ENCODE measurements at regions not wholly inside any gene's neighbourhood (a gene's known extent, or its start where the extent isn't known, plus 50 kb on each side); places are given as distances from the start of the nearest gene placed in this dataset.

GRCh38 chr4:54941994-54942552, 183.3 kb downstream of the KDR start:
- peaks cover 12% of the 10 kb centered on the region for H3K4me1 ChIP-seq
- no peak for TF ChIP-seq CTCF (IDR thresholded peaks at IDR 0.05)
- no peaks in the 10 kb centered on the region for H3K27me3 ChIP-seq (ENCODE audit: low read depth)
- DNase-seq (no peak), ATAC-seq (peak in 1 of 2 donors; percentile 29)
- H3K36me3 ChIP-seq = no peaks in the 10 kb centered on the region
- no peak overlapping the region for H3K4me3 ChIP-seq
- intact Hi-C loops (cut with DNase I) = no loop called here
- H3K9me3 ChIP-seq = no peaks in the 10 kb centered on the region
- H3K27ac ChIP-seq = no peak overlapping the region

DNA sequence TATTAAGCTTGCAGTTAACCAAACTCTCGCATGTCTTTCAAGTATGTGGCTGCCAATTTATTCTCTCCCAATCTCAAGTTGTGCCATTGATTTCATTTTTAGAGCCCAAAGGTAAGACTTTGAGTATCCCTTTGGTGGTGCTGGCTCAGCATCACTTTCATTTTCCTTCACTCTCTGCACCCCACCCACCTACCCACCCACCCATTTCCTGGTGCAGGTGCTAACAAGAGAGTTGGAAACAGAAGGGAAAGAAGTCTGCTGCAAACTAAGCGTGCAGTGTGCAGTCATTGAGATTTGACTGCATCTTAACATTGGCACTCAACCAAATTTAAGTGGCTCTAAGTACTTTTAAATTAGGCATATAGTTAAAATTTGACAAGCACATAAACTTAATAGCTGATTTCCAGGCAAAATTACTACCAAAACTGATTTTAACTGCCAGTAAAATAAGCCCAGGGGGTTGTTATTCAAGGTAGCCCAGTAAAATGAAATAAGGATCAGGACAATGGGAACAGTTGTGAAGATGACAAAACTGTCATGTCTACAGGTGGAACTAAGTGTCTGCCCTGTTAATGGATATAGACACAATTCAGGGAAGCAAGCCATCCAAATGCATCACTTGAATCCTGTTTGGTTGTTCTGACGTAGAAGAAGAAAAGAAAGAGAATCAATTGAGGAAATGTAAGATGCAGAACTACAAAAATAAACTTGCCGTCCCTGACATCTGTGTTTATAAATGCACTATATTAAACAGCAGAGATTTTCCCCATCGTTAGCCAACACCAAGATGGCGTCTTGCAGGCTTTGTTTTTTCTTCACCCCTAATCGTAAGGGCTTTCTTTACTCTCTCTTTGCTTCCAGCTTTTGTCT, 184.2 kb downstream of the KDR start:
- DNase-seq (no peak), ATAC-seq (no peak)
- H3K4me3 ChIP-seq = no peak overlapping the region
- H3K36me3 ChIP-seq = no peaks in the 10 kb centered on the region
- no peak for TF ChIP-seq CTCF (IDR thresholded peaks at IDR 0.05)
- H3K9me3 ChIP-seq = no peaks in the 10 kb centered on the region
- H3K27ac ChIP-seq = no peak overlapping the region
- H3K4me1 ChIP-seq = peaks cover 12% of the 10 kb centered on the region
- intact Hi-C loops (cut with DNase I) = no loop called here
- no peaks in the 10 kb centered on the region for H3K27me3 ChIP-seq (ENCODE audit: low read depth)

GRCh38 chr4:54937501-54937900, 187.9 kb downstream of the KDR start:
- TF ChIP-seq CTCF (IDR thresholded peaks at IDR 0.05) = no peak
- ATAC-seq = no peak
- Histone ChIP-seq H3K4me1 (peaks cover 12% of the 10 kb centered on the region), H3K27me3 (ENCODE audit: low read depth) (no peaks in the 10 kb centered on the region), H3K36me3 (no peaks in the 10 kb centered on the region), H3K9me3 (no peaks in the 10 kb centered on the region), H3K27ac (no peak overlapping the region), H3K4me3 (no peak overlapping the region)
- intact Hi-C loops (cut with DNase I) = no loop called here
- no peak for DNase-seq

- TF ChIP-seq CTCF (IDR thresholded peaks at IDR 0.05) = no peak
- no peak overlapping the region for H3K4me3 ChIP-seq
- no peak for ATAC-seq
Measured at GRCh38 chr4:54933579-54933978, 191.8 kb downstream of the KDR start.

GRCh38 chr4:54930226-54930625, 195.2 kb downstream of the KDR start:
- Histone ChIP-seq H3K9me3 (no peaks in the 10 kb centered on the region), H3K27ac (no peak overlapping the region), H3K4me3 (no peak overlapping the region), H3K4me1 (no peaks in the 10 kb centered on the region), H3K36me3 (no peaks in the 10 kb centered on the region), H3K27me3 (ENCODE audit: low read depth) (no peaks in the 10 kb centered on the region)
- no peak for TF ChIP-seq CTCF (IDR thresholded peaks at IDR 0.05)
- intact Hi-C loops (cut with DNase I) = no loop called here
- peak in 1 of 2 donors; percentile 16 for ATAC-seq
- no peak for DNase-seq

More at GRCh38 chr4:54933579-54933978, 191.8 kb downstream of the KDR start:
- intact Hi-C loops (cut with DNase I) = no loop called here
- Histone ChIP-seq H3K27ac (no peak overlapping the region), H3K36me3 (no peaks in the 10 kb centered on the region), H3K9me3 (no peaks in the 10 kb centered on the region), H3K27me3 (ENCODE audit: low read depth) (no peaks in the 10 kb centered on the region), H3K4me1 (no peaks in the 10 kb centered on the region)
- DNase-seq = no peak

Measured in lower lobe of right lung (tissue), 2 donors.